Mesendoderm (in vitro differentiated cells): ENCODE measurements at regions not wholly inside any gene's neighbourhood (a gene's known extent, or its start where the extent isn't known, plus 50 kb on each side); places are given as distances from the start of the nearest gene placed in this dataset.

Source experiments
- DNase-seq: peaks from one replicate; pipeline ENCODE4 v3.0.0; 2013
- H2AK5ac ChIP-seq: 2 replicates; pipeline ENCODE4 v1.6.1; 2013; ENCODE audit warnings: low read length, inconsistent platforms
- H2BK120ac ChIP-seq: 2 replicates; pipeline ENCODE4 v1.6.1; 2013; ENCODE audit warnings: low read depth, mild to moderate bottlenecking, low read length, moderate library complexity, mixed read lengths
- H2BK15ac ChIP-seq: replicated peaks from 2 replicates; pipeline ENCODE4 v1.6.1; 2013; ENCODE audit warnings: low read depth, mild to moderate bottlenecking, moderate library complexity
- H2BK5ac ChIP-seq: 2 replicates; pipeline ENCODE4 v1.6.1; 2013; ENCODE audit warnings: low read length, inconsistent platforms
- H3K18ac ChIP-seq: 2 replicates; pipeline ENCODE4 v1.6.1; 2013; ENCODE audit warnings: mild to moderate bottlenecking, low read length, mixed read lengths
- H3K23ac ChIP-seq: one replicate; pipeline ENCODE4 v1.6.1; 2013; ENCODE audit warnings: low read length
- H3K27ac ChIP-seq: 2 replicates; pipeline ENCODE4 v1.5.1; 2013; ENCODE audit warnings: low read depth, mild to moderate bottlenecking, inconsistent platforms, low read length, moderate library complexity
- H3K27me3 ChIP-seq: 2 replicates; pipeline ENCODE4 v1.6.1; 2013; ENCODE audit warnings: low read length, control low read depth, mild to moderate bottlenecking, inconsistent platforms; ENCODE audit not compliant: insufficient read depth, poor library complexity
- H3K36me3 ChIP-seq: 2 replicates; pipeline ENCODE4 v1.6.1; 2013; ENCODE audit warnings: low read length, inconsistent platforms; ENCODE audit not compliant: control insufficient read depth, insufficient read depth
- H3K4ac ChIP-seq: one replicate; pipeline ENCODE4 v1.6.1; 2013; ENCODE audit warnings: low read depth, mild to moderate bottlenecking, low read length, moderate library complexity
- H3K4me1 ChIP-seq: 2 replicates; pipeline ENCODE4 v1.6.1; 2013; ENCODE audit warnings: low read depth, low read length, inconsistent platforms; ENCODE audit not compliant: control insufficient read depth
- H3K4me2 ChIP-seq: 2 replicates; pipeline ENCODE4 v1.6.1; 2013; ENCODE audit warnings: low read length
- H3K4me3 ChIP-seq: 2 replicates; pipeline ENCODE4 v1.5.1; 2013; ENCODE audit warnings: mild to moderate bottlenecking, low read length
- H3K56ac ChIP-seq: one replicate; pipeline ENCODE4 v1.6.1; 2013; ENCODE audit warnings: low read length
- H3K79me1 ChIP-seq: 2 replicates; pipeline ENCODE4 v1.6.1; 2013; ENCODE audit warnings: low read length, inconsistent platforms
- H3K79me2 ChIP-seq: 2 replicates; pipeline ENCODE4 v1.6.1; 2013; ENCODE audit warnings: mild to moderate bottlenecking, low read length; ENCODE audit not compliant: control insufficient read depth, insufficient read depth
- H3K9ac ChIP-seq: 2 replicates; pipeline ENCODE4 v1.6.1; 2013; ENCODE audit warnings: low read length, inconsistent platforms
- H4K5ac ChIP-seq: one replicate; pipeline ENCODE4 v1.6.1; 2013; ENCODE audit warnings: low read length
- H4K8ac ChIP-seq: one replicate; pipeline ENCODE4 v1.6.1; 2013; ENCODE audit warnings: low read depth, mild to moderate bottlenecking, control low read depth, low read length, moderate library complexity
- WGBS: extraction: QIAGEN DNeasy Blood & Tissue Kit; methylation state at CpG from one replicate; pipeline ENCODE4 v1.1.7; 2013; ENCODE audit warnings: low lambda C conversion rate, missing lambda C conversion rate; ENCODE audit not compliant: insufficient coverage; ENCODE audit errors: extremely low coverage; 5-methylcytosine and 5-hydroxymethylcytosine counted together

- H3K27me3 ChIP-seq, result no peaks in the 10 kb centered on the region
- H2BK120ac ChIP-seq, result no peak overlapping the region
- H3K23ac ChIP-seq, result no peak overlapping the region
- H3K79me1 ChIP-seq, result no peaks in the 10 kb centered on the region
- H2AK5ac ChIP-seq, result no peak overlapping the region
- H3K36me3 ChIP-seq, result no peaks in the 10 kb centered on the region
- DNase-seq, result no peak
- H3K79me2 ChIP-seq, result no peaks in the 10 kb centered on the region
- H3K4me2 ChIP-seq, result no peak overlapping the region
- WGBS, result no CpG with 5 or more reads among the region's 12 CpGs
- H4K5ac ChIP-seq, result no peak overlapping the region
- no peak overlapping the region for H3K27ac ChIP-seq
- H3K4me3 ChIP-seq, result no peak overlapping the region
- H2BK5ac ChIP-seq, result no peak overlapping the region
- H3K9ac ChIP-seq, result no peak overlapping the region
- no peak overlapping the region for H4K8ac ChIP-seq
- no peak overlapping the region for H3K18ac ChIP-seq
- no peak overlapping the region for H3K4ac ChIP-seq
- H3K56ac ChIP-seq, result no peak overlapping the region
- H2BK15ac ChIP-seq, result no peak overlapping the region
- H3K4me1 ChIP-seq, result no peaks in the 10 kb centered on the region
These were observed 194.6 kb downstream of the FAM43A start for GRCh38 chr3:194879991-194880939.

- H3K27ac ChIP-seq, result no peak overlapping the region
- DNase-seq, result no peak
These were observed 195.6 kb downstream of the FAM43A start for GRCh38 chr3:194880940-194881925.

GRCh38 chr3:194884649-194885315 is 199.1 kb downstream of the FAM43A start:
- no peaks in the 10 kb centered on the region for H3K79me2 ChIP-seq
- no peaks in the 10 kb centered on the region for H3K27me3 ChIP-seq
- H3K36me3 ChIP-seq, result no peaks in the 10 kb centered on the region
- H3K79me1 ChIP-seq, result no peaks in the 10 kb centered on the region
- H2BK5ac ChIP-seq, result no peak overlapping the region
- no peak overlapping the region for H3K56ac ChIP-seq
- H3K4me1 ChIP-seq, result no peaks in the 10 kb centered on the region
- no peak overlapping the region for H2BK120ac ChIP-seq
- DNase-seq, result no peak
- no peak overlapping the region for H4K5ac ChIP-seq
- no peak overlapping the region for H3K18ac ChIP-seq
- H3K4ac ChIP-seq, result no peak overlapping the region
- H3K23ac ChIP-seq, result no peak overlapping the region
- no peak overlapping the region for H2BK15ac ChIP-seq
- no peak overlapping the region for H4K8ac ChIP-seq
- WGBS, result no CpG with 5 or more reads among the region's 6 CpGs
- H3K4me2 ChIP-seq, result no peak overlapping the region
- H3K27ac ChIP-seq, result no peak overlapping the region
- H3K4me3 ChIP-seq, result no peak overlapping the region
- H3K9ac ChIP-seq, result no peak overlapping the region
- H2AK5ac ChIP-seq, result no peak overlapping the region

More at GRCh38 chr3:194880940-194881925, 195.6 kb downstream of the FAM43A start:
- no peak overlapping the region for H2BK15ac ChIP-seq
- H2BK120ac ChIP-seq, result no peak overlapping the region
- H3K79me1 ChIP-seq, result no peaks in the 10 kb centered on the region
- H4K8ac ChIP-seq, result no peak overlapping the region
- H3K4me2 ChIP-seq, result no peak overlapping the region
- no CpG with 5 or more reads among the region's 12 CpGs for WGBS
- H3K79me2 ChIP-seq, result no peaks in the 10 kb centered on the region
- H2BK5ac ChIP-seq, result no peak overlapping the region
- no peaks in the 10 kb centered on the region for H3K27me3 ChIP-seq
- H2AK5ac ChIP-seq, result no peak overlapping the region
- H3K4me3 ChIP-seq, result no peak overlapping the region
- no peak overlapping the region for H3K4ac ChIP-seq
- no peak overlapping the region for H3K9ac ChIP-seq
- H3K56ac ChIP-seq, result no peak overlapping the region
- no peak overlapping the region for H4K5ac ChIP-seq
- H3K23ac ChIP-seq, result no peak overlapping the region
- no peaks in the 10 kb centered on the region for H3K4me1 ChIP-seq
- H3K18ac ChIP-seq, result no peak overlapping the region
- no peaks in the 10 kb centered on the region for H3K36me3 ChIP-seq

DNA sequence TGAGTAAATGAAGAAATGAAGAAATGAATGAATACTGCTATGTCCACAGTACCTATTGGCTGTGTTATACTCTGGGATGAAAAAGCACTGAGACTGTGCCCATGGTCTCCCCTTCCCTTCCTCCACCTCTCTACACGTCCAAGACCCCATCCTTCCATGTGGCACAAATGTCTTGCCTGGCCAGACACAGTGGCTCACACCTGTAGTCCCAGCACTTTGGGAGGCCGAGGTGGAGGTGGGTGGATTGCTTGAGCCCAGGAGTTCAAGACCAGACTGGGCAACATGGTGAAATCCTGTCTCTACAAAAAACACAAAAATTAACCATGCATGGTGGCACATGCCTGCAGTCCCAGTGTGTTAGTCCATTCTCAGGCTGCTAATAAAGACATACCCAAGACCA is 200.1 kb downstream of the FAM43A start:
- Histone ChIP-seq H3K18ac (no peak overlapping the region), H3K79me2 (no peaks in the 10 kb centered on the region), H3K27me3 (no peaks in the 10 kb centered on the region), H2BK15ac (no peak overlapping the region), H3K56ac (no peak overlapping the region), H2AK5ac (no peak overlapping the region), H3K27ac (no peak overlapping the region), H4K8ac (no peak overlapping the region), H3K79me1 (no peaks in the 10 kb centered on the region), H4K5ac (no peak overlapping the region), H2BK120ac (no peak overlapping the region), H3K4me1 (no peaks in the 10 kb centered on the region), H3K4ac (no peak overlapping the region), H3K9ac (no peak overlapping the region), H3K4me3 (no peak overlapping the region), H3K4me2 (no peak overlapping the region), H3K36me3 (no peaks in the 10 kb centered on the region), H3K23ac (no peak overlapping the region), H2BK5ac (no peak overlapping the region)
- no CpG with 5 or more reads among the region's 2 CpGs for WGBS
- no peak for DNase-seq

GRCh38 chr3:194886836-194887235 is 201.2 kb downstream of the FAM43A start:
- H3K4me2 ChIP-seq, result no peak overlapping the region
- no peaks in the 10 kb centered on the region for H3K4me1 ChIP-seq
- H2BK120ac ChIP-seq, result no peak overlapping the region
- H3K56ac ChIP-seq, result no peak overlapping the region
- no peak overlapping the region for H3K27ac ChIP-seq
- no peaks in the 10 kb centered on the region for H3K79me2 ChIP-seq
- no peak overlapping the region for H2AK5ac ChIP-seq
- H3K79me1 ChIP-seq, result no peaks in the 10 kb centered on the region
- no peak overlapping the region for H3K4ac ChIP-seq
- H3K18ac ChIP-seq, result no peak overlapping the region
- H3K9ac ChIP-seq, result no peak overlapping the region
- H3K23ac ChIP-seq, result no peak overlapping the region
- H4K8ac ChIP-seq, result no peak overlapping the region
- H3K27me3 ChIP-seq, result no peaks in the 10 kb centered on the region
- H2BK15ac ChIP-seq, result no peak overlapping the region
- no peak overlapping the region for H3K4me3 ChIP-seq
- H3K36me3 ChIP-seq, result no peaks in the 10 kb centered on the region
- WGBS, result no CpG with 5 or more reads among the region's 2 CpGs
- no peak for DNase-seq
- no peak overlapping the region for H2BK5ac ChIP-seq
- H4K5ac ChIP-seq, result no peak overlapping the region
